Neural cell (in vitro differentiated cells): ENCODE measurements at regions not wholly inside any gene's neighbourhood (a gene's known extent, or its start where the extent isn't known, plus 50 kb on each side); places are given as distances from the start of the nearest gene placed in this dataset.

Experiments used
- H2AFZ ChIP-seq: fragments of 200-600, 300-800 bp; sonication (generic), shearing (Covaris generic); 2 replicates; pipeline ENCODE4 v1.6.0; 2014; ENCODE audit warnings: low read depth, mild to moderate bottlenecking, antibody characterized with exemption, low read length, moderate library complexity
- H3F3A ChIP-seq: fragments of 200-600 bp; shearing (Covaris generic); 2 replicates; pipeline ENCODE4 v1.6.1; 2016; ENCODE audit warnings: mild to moderate bottlenecking, moderate library complexity, mixed read lengths, antibody characterized with exemption, low read length; ENCODE audit not compliant: insufficient read depth, poor library complexity, severe bottlenecking
- H3K27ac ChIP-seq: fragments of 200-600, 300-800 bp; sonication (generic), shearing (Covaris generic); 2 replicates; pipeline ENCODE4 v1.5.1; 2014; ENCODE audit warnings: mild to moderate bottlenecking, low read length, moderate library complexity
- H3K27me3 ChIP-seq: fragments of 300-800, 200-600 bp; sonication (generic), shearing (Covaris generic); 2 replicates; pipeline ENCODE4 v1.6.0; 2014; ENCODE audit warnings: mild to moderate bottlenecking, low read depth, low read length, moderate library complexity; ENCODE audit not compliant: insufficient read depth
- H3K36me3 ChIP-seq: fragments of 300-800, 200-600 bp; sonication (generic), shearing (Covaris generic); 2 replicates; pipeline ENCODE4 v1.5.1; 2014; ENCODE audit warnings: mild to moderate bottlenecking, antibody characterized with exemption, low read length, moderate library complexity; ENCODE audit not compliant: insufficient read depth
- H3K4me2 ChIP-seq: fragments of 300-800, 200-600 bp; sonication (generic), shearing (Covaris generic); 2 replicates; pipeline ENCODE4 v1.6.0; 2014; ENCODE audit warnings: mild to moderate bottlenecking, low read length
- H3K4me3 ChIP-seq: fragments of 300-800, 200-600 bp; sonication (generic), shearing (Covaris generic); 2 replicates; pipeline ENCODE4 v1.5.1; 2014; ENCODE audit warnings: mild to moderate bottlenecking, low read length, moderate library complexity
- H3K79me2 ChIP-seq: fragments of 200-600 bp; shearing (Covaris generic); replicated peaks from 2 replicates; pipeline ENCODE4 v1.6.0; 2014; ENCODE audit warnings: mild to moderate bottlenecking, low read length, moderate library complexity; ENCODE audit not compliant: insufficient read depth
- H3K9ac ChIP-seq: fragments of 300-800, 200-600 bp; sonication (generic), shearing (Covaris generic); 2 replicates; pipeline ENCODE4 v1.6.1; 2016; ENCODE audit warnings: mild to moderate bottlenecking, low read length, mixed read lengths
- H3K9me2 ChIP-seq: fragments of 200-600 bp; shearing (Covaris generic); 2 replicates; pipeline ENCODE4 v1.6.1; 2016; ENCODE audit warnings: mild to moderate bottlenecking, low read length, mixed read lengths; ENCODE audit not compliant: insufficient read depth
- H3K9me3 ChIP-seq: fragments of 200-600, 300-800 bp; sonication (generic), shearing (Covaris generic); 2 replicates; pipeline ENCODE4 v1.6.1; 2016; ENCODE audit warnings: mild to moderate bottlenecking, mixed run types, low read length, moderate library complexity, mixed read lengths
- H4K20me1 ChIP-seq: fragments of 200-600 bp; shearing (Covaris generic); 2 replicates; pipeline ENCODE4 v1.6.1; 2016; ENCODE audit warnings: mild to moderate bottlenecking, mixed run types; ENCODE audit not compliant: insufficient read depth
- CTCF ChIP-seq: fragments of 450-650 bp; IDR thresholded peaks from 2 replicates; pipeline ENCODE4 v1.5.1; 2014; ENCODE audit warnings: antibody characterized with exemption, mild to moderate bottlenecking, moderate library complexity; ENCODE audit not compliant: poor library complexity, severe bottlenecking
- EP300 ChIP-seq: fragments of 450-650 bp; conservative IDR thresholded peaks from 2 replicates; pipeline ENCODE4 v1.6.1; 2014; ENCODE audit warnings: antibody characterized with exemption, mild to moderate bottlenecking, moderate library complexity; ENCODE audit not compliant: poor library complexity, severe bottlenecking
- EZH2 ChIP-seq: fragments of 200-600, 300-800 bp; shearing (Covaris generic), sonication (generic); IDR thresholded peaks from 2 replicates; pipeline ENCODE4 v1.6.1; 2014; ENCODE audit warnings: antibody characterized with exemption, low read length, borderline replicate concordance, mild to moderate bottlenecking; ENCODE audit not compliant: insufficient read depth, poor library complexity, severe bottlenecking
- MXI1 ChIP-seq: fragments of 450-650 bp; conservative IDR thresholded peaks from 2 replicates; pipeline ENCODE4 v1.6.1; 2014; ENCODE audit warnings: antibody characterized with exemption, mild to moderate bottlenecking; ENCODE audit not compliant: poor library complexity, severe bottlenecking
- POLR2AphosphoS5 ChIP-seq: IDR thresholded peaks from 2 replicates; pipeline ENCODE4 v1.6.1; 2012
- RAD21 ChIP-seq: fragments of 450-650 bp; conservative IDR thresholded peaks from 2 replicates; pipeline ENCODE4 v1.6.1; 2014; ENCODE audit warnings: antibody characterized with exemption, mild to moderate bottlenecking, moderate library complexity
- REST ChIP-seq: IDR thresholded peaks from 2 replicates; pipeline ENCODE4 v1.6.1; 2012; ENCODE audit warnings: borderline replicate concordance
- SMC3 ChIP-seq: fragments of 450-650 bp; conservative IDR thresholded peaks from 2 replicates; pipeline ENCODE4 v1.6.1; 2014; ENCODE audit warnings: antibody characterized with exemption, mild to moderate bottlenecking, moderate library complexity; ENCODE audit not compliant: poor library complexity
- TAF1 ChIP-seq: IDR thresholded peaks from 2 replicates; pipeline ENCODE4 v1.6.1; 2012; ENCODE audit warnings: low read depth

GRCh38 chr16:76732894-76733293, 455.7 kb downstream of the CNTNAP4 start:
- no peak overlapping the region for H3K27ac ChIP-seq
- TF ChIP-seq RAD21 (no peak), TAF1 (no peak), POLR2AphosphoS5 (no peak), MXI1 (no peak), EZH2 (no peak), REST (no peak), CTCF (no peak), SMC3 (no peak), EP300 (no peak)

GRCh38 chr16:76741623-76742022, 449.4 kb upstream of the MON1B start:
- Histone ChIP-seq H3K4me3 (no peak overlapping the region), H3K36me3 (no peaks in the 10 kb centered on the region), H4K20me1 (no peaks in the 10 kb centered on the region)

More at GRCh38 chr16:76732894-76733293, 455.7 kb downstream of the CNTNAP4 start:
- Histone ChIP-seq H3K9ac (no peak overlapping the region), H4K20me1 (no peaks in the 10 kb centered on the region), H3K79me2 (no peaks in the 10 kb centered on the region), H3F3A (no peaks in the 10 kb centered on the region), H3K4me2 (no peak overlapping the region), H3K27me3 (no peaks in the 10 kb centered on the region), H3K36me3 (no peaks in the 10 kb centered on the region), H3K9me2 (no peaks in the 10 kb centered on the region), H2AFZ (no peak overlapping the region), H3K9me3 (no peaks in the 10 kb centered on the region), H3K4me3 (no peak overlapping the region)

More at GRCh38 chr16:76741623-76742022, 449.4 kb upstream of the MON1B start:
- TF ChIP-seq MXI1 (no peak), POLR2AphosphoS5 (no peak), CTCF (no peak), RAD21 (no peak), REST (no peak), EP300 (no peak), SMC3 (no peak), TAF1 (no peak), EZH2 (no peak)
- no peak overlapping the region for H3K27ac ChIP-seq
- no peaks in the 10 kb centered on the region for H3K79me2 ChIP-seq
- no peaks in the 10 kb centered on the region for H3K9me2 ChIP-seq
- no peak overlapping the region for H2AFZ ChIP-seq
- H3K27me3 ChIP-seq, result no peaks in the 10 kb centered on the region
- no peak overlapping the region for H3K9ac ChIP-seq
- no peaks in the 10 kb centered on the region for H3K9me3 ChIP-seq
- H3F3A ChIP-seq, result no peaks in the 10 kb centered on the region
- no peak overlapping the region for H3K4me2 ChIP-seq
